Lung (tissue), 11 donors: ENCODE measurements at regions not wholly inside any gene's neighbourhood (a gene's known extent, or its start where the extent isn't known, plus 50 kb on each side); places are given as distances from the start of the nearest gene placed in this dataset.

Experiments used
- ATAC-seq: fragments of 200-7000 bp; cut with Tn5 transposase; one replicate; pipeline ENCODE4 v1.9.1; 2020; ENCODE audit warnings: moderate number of reproducible peaks; ENCODE audit not compliant: insufficient read depth, low FRiP score
- DNase-seq, 3 donors: peaks; one replicate each; pipeline ENCODE4 v3.0.0-alpha.2; 2013 to 2017
- H3K27ac ChIP-seq, 2 donors: one replicate each; pipeline ENCODE4 v1.5.1; 2013; ENCODE audit warnings: mild to moderate bottlenecking in 2 of 2, moderate library complexity in 2 of 2, control low read depth in 1 of 2, inconsistent platforms in 1 of 2, low read depth in 1 of 2, low read length in 1 of 2
- H3K27me3 ChIP-seq, 3 donors: one replicate each; pipeline ENCODE4 v1.5.1; 2013; ENCODE audit warnings: low read length in 2 of 3; ENCODE audit not compliant: control insufficient read depth in 3 of 3, insufficient read depth in 3 of 3
- H3K36me3 ChIP-seq, 4 donors: one replicate each; pipeline ENCODE4 v1.5.1; 2013; ENCODE audit warnings: low read length in 4 of 4, mild to moderate bottlenecking in 1 of 4, moderate library complexity in 1 of 4; ENCODE audit not compliant: control insufficient read depth in 4 of 4, insufficient read depth in 4 of 4
- H3K4me1 ChIP-seq, 5 donors: one replicate each; pipeline ENCODE4 v1.5.1; 2013; ENCODE audit warnings: low read length in 5 of 5, mild to moderate bottlenecking in 2 of 5, moderate library complexity in 1 of 5; ENCODE audit not compliant: control insufficient read depth in 5 of 5, insufficient read depth in 5 of 5
- H3K4me3 ChIP-seq: one replicate; pipeline ENCODE4 v1.5.1; 2013; ENCODE audit warnings: mild to moderate bottlenecking, control low read depth, moderate library complexity
- H3K9ac ChIP-seq, 2 donors: one replicate each; pipeline ENCODE4 v1.5.1; 2013; ENCODE audit warnings: low read length in 2 of 2, control low read depth in 1 of 2; ENCODE audit not compliant: insufficient read depth in 1 of 2
- H3K9me3 ChIP-seq, 4 donors: one replicate each; pipeline ENCODE4 v1.5.1; 2013; ENCODE audit warnings: low read length in 3 of 4, mild to moderate bottlenecking in 1 of 4, moderate library complexity in 1 of 4; ENCODE audit not compliant: control insufficient read depth in 4 of 4, insufficient read depth in 3 of 4
- WGBS, 2 donors: extraction: QIAGEN DNeasy Blood & Tissue Kit; methylation state at CpG; one replicate each; pipeline ENCODE4 v1.1.7; 2013; 5-methylcytosine and 5-hydroxymethylcytosine counted together
- TF ChIP-seq, protein P1 (sequence below): IDR thresholded peaks from 2 replicates; pipeline ENCODE4 v1.5.1; 2012; ENCODE audit warnings: mild to moderate bottlenecking; ENCODE audit errors: control extremely low read depth, extremely low read depth
- donor health status: control.
- donor health status: control.
- donor health status: Bipolar disorder and iron deficiency.
- donor health status: healthy.
- donor health status: DM: yes; HTN: yes; CAD: no.

- no peak overlapping the region for H3K27ac ChIP-seq
- H3K4me1 ChIP-seq, result no peaks in the 10 kb centered on the region
- H3K4me3 ChIP-seq, result no peak overlapping the region
- WGBS, 2 donors, result 85 to 92% methylated on average over 4 of the region's 4 CpGs
- peak in 2 of 3 donors; percentile 18 to 37 for DNase-seq
- TF ChIP-seq, protein P1, sequence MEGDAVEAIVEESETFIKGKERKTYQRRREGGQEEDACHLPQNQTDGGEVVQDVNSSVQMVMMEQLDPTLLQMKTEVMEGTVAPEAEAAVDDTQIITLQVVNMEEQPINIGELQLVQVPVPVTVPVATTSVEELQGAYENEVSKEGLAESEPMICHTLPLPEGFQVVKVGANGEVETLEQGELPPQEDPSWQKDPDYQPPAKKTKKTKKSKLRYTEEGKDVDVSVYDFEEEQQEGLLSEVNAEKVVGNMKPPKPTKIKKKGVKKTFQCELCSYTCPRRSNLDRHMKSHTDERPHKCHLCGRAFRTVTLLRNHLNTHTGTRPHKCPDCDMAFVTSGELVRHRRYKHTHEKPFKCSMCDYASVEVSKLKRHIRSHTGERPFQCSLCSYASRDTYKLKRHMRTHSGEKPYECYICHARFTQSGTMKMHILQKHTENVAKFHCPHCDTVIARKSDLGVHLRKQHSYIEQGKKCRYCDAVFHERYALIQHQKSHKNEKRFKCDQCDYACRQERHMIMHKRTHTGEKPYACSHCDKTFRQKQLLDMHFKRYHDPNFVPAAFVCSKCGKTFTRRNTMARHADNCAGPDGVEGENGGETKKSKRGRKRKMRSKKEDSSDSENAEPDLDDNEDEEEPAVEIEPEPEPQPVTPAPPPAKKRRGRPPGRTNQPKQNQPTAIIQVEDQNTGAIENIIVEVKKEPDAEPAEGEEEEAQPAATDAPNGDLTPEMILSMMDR, result no peak
- H3K27me3 ChIP-seq, result no peaks in the 10 kb centered on the region
- H3K9me3 ChIP-seq, result no peaks in the 10 kb centered on the region
- no peak for ATAC-seq
- H3K9ac ChIP-seq, result no peak overlapping the region
- H3K36me3 ChIP-seq, result no peaks in the 10 kb centered on the region
These were observed 684.6 kb upstream of the FANCL start for GRCh38 chr2:58925676-58926081.

DNA sequence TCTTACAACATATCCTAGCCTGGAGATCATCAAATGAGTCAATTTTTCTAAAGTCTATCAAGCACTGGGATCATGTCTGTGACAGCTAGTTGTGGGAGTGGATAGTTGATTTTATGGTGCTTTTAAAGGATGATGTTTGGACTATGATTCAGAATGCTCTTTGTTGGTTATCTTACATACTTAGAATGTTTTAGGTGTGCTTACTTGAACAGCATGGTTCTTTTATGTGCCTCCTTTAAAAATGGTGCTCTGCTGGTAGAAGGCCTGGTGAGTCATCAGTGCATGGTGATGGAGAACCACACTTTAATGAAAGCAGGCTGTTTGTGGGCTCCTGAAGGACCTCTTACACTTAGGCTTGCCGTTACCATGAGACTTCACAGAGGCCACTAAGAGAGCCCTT is 682.7 kb upstream of the FANCL start:
- TF ChIP-seq, protein P1, result no peak
- H3K4me1 ChIP-seq, result no peaks in the 10 kb centered on the region
- DNase-seq (no peak), ATAC-seq (no peak)
- H3K36me3 ChIP-seq, result no peaks in the 10 kb centered on the region
- no peak overlapping the region for H3K4me3 ChIP-seq
- no peak overlapping the region for H3K9ac ChIP-seq
- no peak overlapping the region for H3K27ac ChIP-seq
- no peaks in the 10 kb centered on the region for H3K27me3 ChIP-seq
- no peaks in the 10 kb centered on the region for H3K9me3 ChIP-seq
- 67 to 84% methylated on average over 1 of the region's 1 CpG for WGBS, 2 donors

- H3K27me3 ChIP-seq, result no peaks in the 10 kb centered on the region
- no peaks in the 10 kb centered on the region for H3K36me3 ChIP-seq
- H3K9me3 ChIP-seq, result no peaks in the 10 kb centered on the region
- H3K27ac ChIP-seq, result no peak overlapping the region
- H3K4me1 ChIP-seq, result no peaks in the 10 kb centered on the region
- DNase-seq (no peak), ATAC-seq (no peak)
- TF ChIP-seq, protein P1, result no peak
- no peak overlapping the region for H3K9ac ChIP-seq
- 92 to 95% methylated on average over 1 of the region's 1 CpG for WGBS, 2 donors
- no peak overlapping the region for H3K4me3 ChIP-seq
These were observed 681.1 kb upstream of the FANCL start for GRCh38 chr2:58922245-58922644.

DNA sequence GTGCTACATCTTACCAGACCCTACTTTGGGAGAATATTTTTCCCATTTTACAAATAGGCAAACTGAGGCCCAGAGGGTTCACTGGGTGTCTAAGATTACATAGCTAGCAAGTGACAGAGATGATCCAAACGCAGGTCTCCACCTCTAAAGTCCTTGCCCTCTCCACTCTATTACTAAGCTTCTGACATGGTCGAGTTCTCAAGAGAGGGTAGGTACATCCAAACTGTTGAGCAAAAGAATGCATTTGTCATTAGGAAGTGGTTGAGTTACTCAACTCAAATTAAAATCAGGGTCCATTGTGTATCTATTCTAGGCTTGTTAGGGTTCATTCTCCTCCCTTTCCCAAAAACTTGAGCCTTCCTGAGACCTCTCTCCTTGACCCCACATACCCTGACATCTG is 680.6 kb upstream of the FANCL start:
- Histone ChIP-seq H3K27ac (no peak overlapping the region), H3K4me1 (no peaks in the 10 kb centered on the region), H3K9ac (no peak overlapping the region), H3K36me3 (no peaks in the 10 kb centered on the region), H3K27me3 (no peaks in the 10 kb centered on the region), H3K4me3 (no peak overlapping the region), H3K9me3 (no peaks in the 10 kb centered on the region)
- TF ChIP-seq, protein P1, result no peak
- no peak for ATAC-seq
- whole genome bisulfite sequencing, 2 donors, result 70 to 75% methylated on average over 2 of the region's 2 CpGs
- no peak for DNase-seq
